Choroid plexus epithelial cell (primary cell): ENCODE measurements at regions not wholly inside any gene's neighbourhood (a gene's known extent, or its start where the extent isn't known, plus 50 kb on each side); places are given as distances from the start of the nearest gene placed in this dataset.

Experiments
- DNase-seq: peaks from one replicate; pipeline ENCODE4 v3.0.0-alpha.2; 2010; ENCODE audit warnings: low read depth
- H3K4me3 ChIP-seq: 2 replicates; pipeline ENCODE4 v1.5.1; 2011; ENCODE audit warnings: low read depth, mild to moderate bottlenecking, control low read depth, low read length, moderate library complexity
- CTCF ChIP-seq: conservative IDR thresholded peaks from 2 replicates; pipeline ENCODE4 v1.5.1; 2011; ENCODE audit warnings: low read depth, mild to moderate bottlenecking, control low read depth, inconsistent platforms, low read length, moderate library complexity

GRCh38 chr6:43983632-43984031, 143.6 kb downstream of the MRPL14 start:
- no peak for DNase-seq
- no peak overlapping the region for H3K4me3 ChIP-seq
- TF ChIP-seq CTCF, result no peak

GRCh38 chr6:43983191-43983590, 144.1 kb downstream of the MRPL14 start:
- TF ChIP-seq CTCF, result no peak
- DNase-seq, result no peak
- no peak overlapping the region for H3K4me3 ChIP-seq

- H3K4me3 ChIP-seq, result no peak overlapping the region
- no peak for DNase-seq
- TF ChIP-seq CTCF, result no peak
These were observed 145.1 kb downstream of the MRPL14 start for GRCh38 chr6:43982084-43982625.

- no peak for TF ChIP-seq CTCF
- no peak for DNase-seq
- H3K4me3 ChIP-seq, result no peak overlapping the region
These were observed 145.8 kb downstream of the MRPL14 start for GRCh38 chr6:43981363-43981990.

GRCh38 chr6:43980004-43980795, 147.1 kb downstream of the MRPL14 start:
- DNase-seq, result no peak
- no peak for TF ChIP-seq CTCF
- H3K4me3 ChIP-seq, result no peak overlapping the region

- H3K4me3 ChIP-seq, result no peak overlapping the region
- DNase-seq, result no peak
- TF ChIP-seq CTCF, result no peak
These were observed 147.7 kb downstream of the MRPL14 start for GRCh38 chr6:43979525-43979924.
